HG02981 (cell line): ENCODE measurements at regions not wholly inside any gene's neighbourhood (a gene's known extent, or its start where the extent isn't known, plus 50 kb on each side); places are given as distances from the start of the nearest gene placed in this dataset.
A peak's percentile ranks its signal among the peaks of the same experiment; 100 is the strongest.

Experiments used
- ATAC-seq: cut with Tn5 transposase; IDR thresholded peaks from one replicate; pipeline ENCODE4 v1.9.1; 2021; ENCODE audit warnings: mild to moderate bottlenecking, moderate library complexity; ENCODE audit not compliant: unreplicated experiment

- peak; percentile 94 for ATAC-seq
Observed at GRCh38 chr4:56757821-56758411, 63.6 kb downstream of the SPINK2 start.

- ATAC-seq = peak; percentile 38
Observed at GRCh38 chr4:56757261-56757746, 64.2 kb downstream of the SPINK2 start.

DNA sequence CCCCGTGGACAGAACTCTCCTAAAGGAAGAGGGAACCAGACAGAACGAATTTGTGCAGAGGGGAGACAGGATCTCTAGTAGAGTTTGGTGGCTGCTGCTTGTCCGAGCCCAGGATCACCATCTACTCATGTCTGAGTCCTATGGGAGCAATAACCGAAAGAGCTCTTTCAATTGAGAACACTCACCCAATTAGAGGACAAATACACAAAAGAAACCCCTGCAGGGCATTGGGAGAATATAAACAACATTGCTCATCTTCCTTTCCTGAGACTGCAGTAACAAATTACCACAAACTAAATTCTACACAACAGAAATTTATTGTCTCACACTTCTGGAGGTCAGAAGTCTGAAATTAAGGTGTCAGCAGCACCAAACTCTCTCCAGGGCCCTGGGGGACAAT, 65.6 kb downstream of the SPINK2 start:
- ATAC-seq = no peak

DNA sequence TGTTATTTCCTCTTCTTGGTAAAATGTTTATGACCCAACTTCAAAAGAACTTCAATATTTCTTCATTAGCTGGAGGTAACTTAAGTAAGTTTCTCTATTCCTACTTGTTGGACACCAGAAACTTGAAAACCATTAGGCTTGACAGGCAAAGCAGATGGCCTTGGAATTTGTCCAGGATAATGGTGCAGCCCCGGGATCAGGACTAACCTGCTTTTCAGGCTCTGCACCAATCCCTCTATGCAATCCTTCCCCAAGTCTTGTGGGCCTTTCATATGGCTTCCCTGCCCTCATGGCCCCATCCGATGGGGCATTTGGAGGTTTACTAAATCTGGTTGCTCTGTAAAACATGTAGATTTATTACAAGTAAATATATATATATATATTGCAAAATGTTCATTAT, 68.5 kb downstream of the SPINK2 start:
- no peak for ATAC-seq

GRCh38 chr4:56750231-56750630, 69.1 kb upstream of the HOPX start:
- ATAC-seq = no peak

DNA sequence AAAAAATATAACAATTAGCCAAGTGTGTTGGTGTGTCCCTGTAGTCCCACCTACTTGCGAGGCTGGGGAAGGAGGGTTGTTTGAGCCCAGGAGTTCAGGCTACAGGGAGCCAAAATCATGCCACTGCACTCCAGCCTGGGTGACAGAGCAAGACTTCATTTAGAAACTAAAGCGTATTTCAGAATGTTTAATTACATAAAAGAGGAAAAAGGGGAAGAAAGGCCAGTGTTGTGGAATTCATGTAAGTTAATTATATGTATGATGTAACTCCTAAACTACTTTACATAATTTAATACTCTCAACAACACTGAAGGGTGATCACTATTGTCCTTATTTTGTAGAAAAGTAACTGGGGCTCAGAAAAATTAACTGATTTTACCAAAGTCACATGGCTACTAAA, 67.2 kb upstream of the HOPX start:
- no peak for ATAC-seq

DNA sequence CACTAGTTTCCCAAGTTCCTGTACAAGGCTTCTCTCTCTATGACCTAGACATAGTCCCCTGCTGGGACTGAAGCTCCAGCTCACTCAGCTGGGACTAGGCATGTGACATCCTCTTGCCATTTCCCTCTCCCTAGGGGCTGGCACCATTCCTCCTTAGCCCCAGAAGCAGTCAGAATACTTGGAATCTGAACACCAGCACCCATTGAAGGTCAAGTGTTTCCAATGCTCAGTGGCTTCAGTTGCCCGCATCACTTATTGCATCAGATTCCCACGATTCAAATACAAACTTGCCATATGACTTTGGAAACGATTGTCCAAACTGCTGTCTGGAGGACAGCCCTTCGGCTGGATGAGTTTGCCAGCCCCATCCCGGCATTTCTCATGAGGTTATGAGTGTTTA, 65.5 kb upstream of the HOPX start:
- no peak for ATAC-seq

GRCh38 chr4:56745042-56745441, 63.9 kb upstream of the HOPX start:
- no peak for ATAC-seq

DNA sequence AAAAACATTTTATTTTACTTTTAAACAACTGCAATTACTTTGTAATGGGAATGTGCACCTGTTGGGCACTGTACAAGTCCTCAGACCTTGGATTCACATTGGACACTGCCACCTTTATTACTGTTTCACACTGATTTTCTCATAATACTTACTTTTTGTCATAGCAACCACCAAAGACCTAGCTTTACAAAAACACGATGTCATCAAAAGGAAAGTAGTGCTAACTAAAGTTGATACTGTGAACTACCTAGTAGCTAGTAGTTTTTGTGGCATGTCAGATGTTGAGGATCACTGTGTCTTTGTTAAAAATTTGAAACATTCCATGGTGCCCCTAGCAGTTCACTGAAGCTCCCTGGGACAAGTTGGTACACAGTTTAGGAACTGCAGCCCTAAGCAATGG, 62.9 kb upstream of the HOPX start:
- ATAC-seq = no peak

DNA sequence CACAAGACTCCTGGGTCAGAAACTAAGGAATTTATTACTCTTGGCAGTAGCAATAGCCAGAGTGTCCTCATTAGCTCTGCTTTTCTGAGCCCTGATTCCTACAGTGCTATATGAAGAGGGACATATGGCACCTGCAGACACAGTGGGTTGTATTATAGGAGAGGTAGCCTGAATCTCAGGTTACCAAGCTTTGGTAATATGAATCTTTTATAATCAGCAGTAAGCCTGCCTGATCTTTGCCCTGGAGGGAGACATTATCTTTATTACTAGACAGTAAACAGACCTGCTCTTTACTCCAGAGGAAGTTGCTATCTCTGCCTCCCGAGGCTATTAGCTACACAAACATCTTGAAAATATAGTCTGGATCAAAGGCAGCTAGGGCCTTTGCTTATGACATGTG, 62.5 kb upstream of the HOPX start:
- ATAC-seq = no peak

GRCh38 chr4:56742080-56742871, 61.2 kb upstream of the HOPX start:
- no peak for ATAC-seq

DNA sequence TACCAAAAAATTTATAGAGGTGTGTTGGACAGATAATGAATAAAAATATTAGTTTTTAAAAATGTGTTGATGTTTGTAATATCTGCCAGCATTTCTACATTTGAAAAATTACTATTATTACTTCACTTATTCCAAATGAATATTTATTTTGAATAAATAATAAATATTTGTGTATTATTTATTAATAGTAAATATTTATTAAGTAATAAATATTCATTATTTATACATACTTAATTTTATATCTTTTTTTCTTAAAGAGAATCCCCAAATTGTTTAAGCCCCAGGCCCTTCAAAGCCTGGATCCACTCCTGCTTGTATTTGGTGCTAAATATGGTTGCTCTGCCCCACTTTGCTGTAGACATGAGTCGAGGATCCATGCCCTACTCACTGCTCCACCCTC, 60.5 kb upstream of the HOPX start:
- no peak for ATAC-seq

GRCh38 chr4:56739066-56739777, 58.1 kb upstream of the HOPX start:
- no peak for ATAC-seq

- no peak for ATAC-seq
Observed at GRCh38 chr4:56737666-56738065, 56.6 kb upstream of the HOPX start.

DNA sequence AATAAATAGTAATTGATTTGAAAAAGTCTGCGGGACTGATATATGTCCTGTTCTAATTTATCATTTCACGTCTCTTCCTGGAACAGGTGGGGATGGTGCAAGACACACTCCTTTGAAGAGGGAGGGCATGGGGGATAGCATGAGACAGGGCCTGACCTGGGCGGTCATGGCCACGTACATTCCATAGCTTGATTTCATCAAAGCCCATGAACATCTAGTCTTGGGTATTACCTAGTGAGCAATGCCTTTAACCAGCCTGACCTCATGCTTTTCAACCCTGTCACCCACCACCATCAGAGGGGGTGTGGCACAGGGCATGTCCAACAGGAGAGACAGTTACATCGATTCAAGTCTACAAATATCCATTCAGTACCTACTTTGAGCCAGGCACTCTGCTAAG, 52.3 kb upstream of the HOPX start:
- ATAC-seq = no peak

- no peak for ATAC-seq
Observed at GRCh38 chr4:56732301-56732700, 51.2 kb upstream of the HOPX start.

DNA sequence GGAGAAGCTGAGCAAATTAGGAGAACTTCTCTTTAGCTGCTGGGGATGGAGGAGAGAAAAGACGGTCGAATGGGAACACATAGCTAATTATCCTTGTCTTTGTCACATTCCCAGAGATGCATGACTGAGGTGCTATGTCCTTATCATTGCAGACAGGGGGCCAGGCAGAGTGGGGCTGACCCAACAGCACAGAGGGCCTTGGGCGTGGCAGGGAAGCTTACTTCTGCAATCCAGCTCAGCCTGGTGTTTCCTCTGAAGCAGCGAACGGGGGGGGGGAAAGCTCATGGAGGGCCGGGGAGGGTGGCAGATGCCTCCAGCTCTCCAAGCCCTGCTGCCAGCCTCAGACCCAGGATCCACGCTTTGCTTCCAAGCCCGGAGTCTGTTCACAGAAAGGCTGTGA, 50.8 kb upstream of the HOPX start:
- ATAC-seq = no peak
